MM.1S (cell line): ENCODE measurements at regions not wholly inside any gene's neighbourhood (a gene's known extent, or its start where the extent isn't known, plus 50 kb on each side); places are given as distances from the start of the nearest gene placed in this dataset.

Experiments
- CTCF ChIP-seq: fragments of 300-600 bp; sonication (generic); IDR thresholded peaks from 2 replicates; pipeline ENCODE4 v1.5.1; 2016; ENCODE audit warnings: antibody characterized with exemption, low read length, mixed read lengths
- EZH2 ChIP-seq: fragments of 300-600 bp; sonication (generic); optimal IDR thresholded peaks from 2 replicates; pipeline ENCODE3; 2017; ENCODE audit warnings: low read depth, mild to moderate bottlenecking, antibody characterized with exemption, low read length, mixed read lengths
- EZH2phosphoT487 ChIP-seq: fragments of 300-600 bp; sonication (generic); IDR thresholded peaks from 2 replicates; pipeline ENCODE4 v1.6.1; 2018; ENCODE audit warnings: antibody characterized with exemption, low read length

- no peak for TF ChIP-seq CTCF
- TF ChIP-seq EZH2, result no peak
- no peak for TF ChIP-seq EZH2phosphoT487
Observed at GRCh38 chr13:56902276-56902675, 238.4 kb upstream of the PRR20A start.
